Mammary epithelial cell (primary cell): ENCODE measurements at regions not wholly inside any gene's neighbourhood (a gene's known extent, or its start where the extent isn't known, plus 50 kb on each side); places are given as distances from the start of the nearest gene placed in this dataset.

Experiments used
- CTCF ChIP-seq, 2 donors: IDR thresholded peaks in 1 of 2; conservative IDR thresholded peaks in 1 of 2; 2 replicates each; pipeline ENCODE4 v1.5.1; 2011 to 2012; ENCODE audit warnings: inconsistent platforms in 2 of 2, low read length in 2 of 2, mild to moderate bottlenecking in 2 of 2, control low read depth in 1 of 2, low read depth in 1 of 2; ENCODE audit not compliant: insufficient read depth in 1 of 2; ENCODE audit errors: extremely low read depth in 1 of 2
- EZH2 ChIP-seq: IDR thresholded peaks from 2 replicates; pipeline ENCODE4 v1.6.1; 2012; ENCODE audit warnings: low read length, inconsistent platforms, borderline replicate concordance

DNA sequence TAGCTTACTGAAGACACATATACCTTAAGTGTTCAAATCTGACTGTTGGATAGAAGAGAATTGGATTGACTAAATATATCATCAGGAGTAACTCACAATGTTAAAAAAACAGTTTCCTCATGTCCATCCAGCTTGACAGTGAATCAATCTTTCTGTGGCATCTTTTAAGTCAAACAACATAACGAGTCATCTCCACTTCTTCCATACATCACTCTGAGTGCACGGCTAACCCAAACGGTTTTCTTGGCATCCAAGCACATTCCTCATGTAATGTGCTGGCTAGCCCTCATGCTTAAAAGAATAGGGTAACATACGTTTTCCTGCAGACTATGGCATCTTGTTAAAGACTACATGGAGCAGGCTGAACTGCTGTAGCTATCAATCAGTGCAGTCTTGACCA lies 291.5 kb upstream of the TRPC7 start:
- TF ChIP-seq CTCF (conservative IDR thresholded peaks at IDR 0.05 in 1 of 2, IDR thresholded peaks at IDR 0.05 in 1 of 2; ENCODE audit: extremely low read depth in 1 of 2, insufficient read depth in 1 of 2, low read depth in 1 of 2, low read length in 2 of 2) (no peak), EZH2 (no peak)
